SK-N-MC (cell line): ENCODE measurements at regions not wholly inside any gene's neighbourhood (a gene's known extent, or its start where the extent isn't known, plus 50 kb on each side); places are given as distances from the start of the nearest gene placed in this dataset.

ENCODE experiments used
- EZH2 ChIP-seq: fragments of 200-600 bp; sonication (generic); IDR thresholded peaks from one replicate; pipeline ENCODE4 v1.6.1; 2017; ENCODE audit warnings: antibody characterized with exemption
- FOXP2 ChIP-seq: optimal IDR thresholded peaks from 2 replicates; pipeline ENCODE3; 2011; ENCODE audit warnings: mild to moderate bottlenecking, moderate library complexity; ENCODE audit not compliant: insufficient read depth; ENCODE audit errors: extremely low read length, control extremely low read depth
- POLR2AphosphoS5 ChIP-seq: IDR thresholded peaks from 2 replicates; pipeline ENCODE4 v1.6.1; 2012; ENCODE audit warnings: mild to moderate bottlenecking, low read depth, low read length, borderline replicate concordance

GRCh38 chr5:113869611-113870010 lies 356.1 kb downstream of the YTHDC2 start:
- no peak for TF ChIP-seq POLR2AphosphoS5
- TF ChIP-seq EZH2: no peak
- TF ChIP-seq FOXP2: no peak
